ENCODE measurements at regions not wholly inside any gene's neighbourhood (a gene's known extent, or its start where the extent isn't known, plus 50 kb on each side); places are given as distances from the start of the nearest gene placed in this dataset.

DNA sequence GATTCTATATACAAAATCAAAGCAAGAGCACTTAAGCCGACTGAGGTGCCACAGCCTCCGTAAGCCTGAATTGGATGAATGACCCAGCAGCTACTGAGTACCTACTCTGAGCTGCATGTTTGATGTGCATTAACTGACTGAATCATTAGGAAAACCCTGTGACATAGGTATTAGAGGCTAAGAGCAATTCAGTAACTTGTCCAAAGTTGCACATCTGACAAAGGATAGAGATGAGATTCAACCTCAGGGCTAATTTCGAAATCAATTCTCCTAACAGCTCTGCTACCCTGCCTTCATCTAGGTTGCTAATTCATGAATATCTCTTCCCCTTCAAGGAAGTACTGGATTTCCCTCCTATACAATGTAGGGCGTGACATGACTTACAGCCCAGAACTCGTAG, 89.1 kb upstream of the GLIS3 start:
- ChIA-PET POLR2A (no interaction called here), CTCF (interaction anchor here (0.6 to 12.1 kb wide), 6 partner anchors 13 to 273 kb away, joined by 3 to 87 read pairs (median 4); partner anchors contain the start of gene PLPP6)
- H3K27ac ChIP-seq (ENCODE audit: extremely low read depth, low read depth, low read length), result no peak overlapping the region
- no peaks in the 10 kb centered on the region for H3K9me3 ChIP-seq (ENCODE audit: control insufficient read depth, insufficient read depth, low read depth, low read length)
- H3K4me1 ChIP-seq (ENCODE audit: control insufficient read depth, insufficient read depth, low read length), result no peaks in the 10 kb centered on the region
- TF ChIP-seq BCL11A (tag by site-specific recombination; IDR thresholded peaks at IDR 0.05; ENCODE audit: low read depth) (no peak), ZNF530 (tag by site-specific recombination; IDR thresholded peaks at IDR 0.05; ENCODE audit: low read depth) (no peak), MZF1 (tag by site-specific recombination; IDR thresholded peaks at IDR 0.05; ENCODE audit: borderline replicate concordance) (no peak), ZNF155 (tag by site-specific recombination; IDR thresholded peaks at IDR 0.05) (no peak)
- TF ChIP-seq, protein P1, sequence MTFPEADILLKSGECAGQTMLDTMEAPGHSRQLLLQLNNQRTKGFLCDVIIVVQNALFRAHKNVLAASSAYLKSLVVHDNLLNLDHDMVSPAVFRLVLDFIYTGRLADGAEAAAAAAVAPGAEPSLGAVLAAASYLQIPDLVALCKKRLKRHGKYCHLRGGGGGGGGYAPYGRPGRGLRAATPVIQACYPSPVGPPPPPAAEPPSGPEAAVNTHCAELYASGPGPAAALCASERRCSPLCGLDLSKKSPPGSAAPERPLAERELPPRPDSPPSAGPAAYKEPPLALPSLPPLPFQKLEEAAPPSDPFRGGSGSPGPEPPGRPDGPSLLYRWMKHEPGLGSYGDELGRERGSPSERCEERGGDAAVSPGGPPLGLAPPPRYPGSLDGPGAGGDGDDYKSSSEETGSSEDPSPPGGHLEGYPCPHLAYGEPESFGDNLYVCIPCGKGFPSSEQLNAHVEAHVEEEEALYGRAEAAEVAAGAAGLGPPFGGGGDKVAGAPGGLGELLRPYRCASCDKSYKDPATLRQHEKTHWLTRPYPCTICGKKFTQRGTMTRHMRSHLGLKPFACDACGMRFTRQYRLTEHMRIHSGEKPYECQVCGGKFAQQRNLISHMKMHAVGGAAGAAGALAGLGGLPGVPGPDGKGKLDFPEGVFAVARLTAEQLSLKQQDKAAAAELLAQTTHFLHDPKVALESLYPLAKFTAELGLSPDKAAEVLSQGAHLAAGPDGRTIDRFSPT (tag by site-specific recombination; IDR thresholded peaks at IDR 0.05), result no peak
- H3K36me3 ChIP-seq (ENCODE audit: control insufficient read depth in 2 of 2, insufficient read depth in 1 of 2, low read length in 2 of 2), result no peaks in the 10 kb centered on the region
- no peak overlapping the region for H3K4me3 ChIP-seq (ENCODE audit: low read depth, low read length)

DNA sequence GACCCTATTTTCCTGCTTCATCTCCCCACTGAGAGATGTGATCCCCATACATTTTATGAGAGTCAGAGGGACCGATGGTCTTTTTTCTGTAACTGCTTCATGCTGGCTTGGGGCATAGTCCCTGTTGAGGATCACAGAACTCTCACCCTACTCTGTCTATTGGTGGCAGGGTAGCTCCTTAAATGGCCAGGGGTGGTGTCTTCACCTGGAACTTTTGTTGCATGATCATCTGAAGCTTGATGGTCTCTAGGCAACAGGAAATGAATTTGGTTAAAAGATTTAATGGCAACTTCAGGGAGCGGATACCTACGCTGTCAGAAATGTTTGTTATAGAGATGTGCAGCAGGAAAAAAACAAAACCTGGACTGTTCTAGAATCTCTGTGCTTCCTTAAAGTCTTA, 87.0 kb upstream of the GLIS3 start:
- no peak overlapping the region for H3K27ac ChIP-seq (ENCODE audit: extremely low read depth, low read depth, low read length)
- no peaks in the 10 kb centered on the region for H3K9me3 ChIP-seq (ENCODE audit: control insufficient read depth, insufficient read depth, low read depth, low read length)
- TF ChIP-seq ZNF416 (tag by site-specific recombination; IDR thresholded peaks at IDR 0.05) (no peak), ZBTB1 (tag by site-specific recombination; IDR thresholded peaks at IDR 0.05) (no peak), ZNF670 (tag by site-specific recombination; IDR thresholded peaks at IDR 0.05; ENCODE audit: low read depth) (no peak), ZNF561 (tag by site-specific recombination; IDR thresholded peaks at IDR 0.05; ENCODE audit: borderline replicate concordance) (no peak), ZNF654 (tag by site-specific recombination; IDR thresholded peaks at IDR 0.05; ENCODE audit: low read depth) (peak; percentile 10; the same call in 1 of the 2 replicates), ZNF626 (tag by site-specific recombination; IDR thresholded peaks at IDR 0.05) (no peak)
- ChIA-PET POLR2A (no interaction called here), CTCF (interaction anchor here (0.6 to 12.1 kb wide), 8 partner anchors 162 to 1196 kb away, joined by 3 to 87 read pairs (median 4); no protein-coding TSS in a partner anchor)
- H3K4me3 ChIP-seq (ENCODE audit: low read depth, low read length), result no peak overlapping the region
- H3K4me1 ChIP-seq (ENCODE audit: control insufficient read depth, insufficient read depth, low read length), result no peaks in the 10 kb centered on the region
- H3K36me3 ChIP-seq (ENCODE audit: control insufficient read depth in 2 of 2, insufficient read depth in 1 of 2, low read length in 2 of 2), result no peaks in the 10 kb centered on the region

DNA sequence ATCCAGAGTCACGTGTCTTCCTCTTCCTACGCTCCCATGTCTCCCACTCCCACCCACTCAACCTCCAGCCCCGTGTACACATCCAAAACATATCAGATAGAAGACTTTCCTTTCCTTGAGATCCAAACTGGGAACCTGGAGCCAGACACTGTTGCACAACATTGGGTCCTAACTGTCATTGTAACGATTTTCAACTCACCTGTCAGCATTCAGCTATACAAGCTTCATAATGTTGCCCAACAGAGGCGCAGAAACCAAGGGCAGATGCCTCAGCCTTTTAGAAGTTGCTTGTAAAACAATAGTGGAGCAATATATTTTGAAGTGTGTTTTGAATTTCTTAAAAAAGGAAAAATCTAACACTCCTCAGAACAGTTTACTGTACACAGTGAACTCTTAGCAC, 84.9 kb upstream of the GLIS3 start:
- ChIA-PET CTCF (interaction anchor here (0.7 to 12.1 kb wide), 5 partner anchors 254 to 651 kb away, joined by 3 to 87 read pairs (median 4); no protein-coding TSS in a partner anchor), POLR2A (no interaction called here)
- no peaks in the 10 kb centered on the region for H3K4me1 ChIP-seq (ENCODE audit: control insufficient read depth, insufficient read depth, low read length)
- no peaks in the 10 kb centered on the region for H3K36me3 ChIP-seq (ENCODE audit: control insufficient read depth in 2 of 2, insufficient read depth in 1 of 2, low read length in 2 of 2)
- no peak overlapping the region for H3K4me3 ChIP-seq (ENCODE audit: low read depth, low read length)
- no peaks in the 10 kb centered on the region for H3K9me3 ChIP-seq (ENCODE audit: control insufficient read depth, insufficient read depth, low read depth, low read length)
- no peak for TF ChIP-seq ZNF623 (tag by site-specific recombination; IDR thresholded peaks at IDR 0.05)
- no peak for TF ChIP-seq ZNF585B (tag by site-specific recombination; IDR thresholded peaks at IDR 0.05)
- peak; percentile 24 for TF ChIP-seq ZFHX2 (tag by site-specific recombination; conservative IDR thresholded peaks at IDR 0.05)
- H3K27ac ChIP-seq (ENCODE audit: extremely low read depth, low read depth, low read length), result no peak overlapping the region

DNA sequence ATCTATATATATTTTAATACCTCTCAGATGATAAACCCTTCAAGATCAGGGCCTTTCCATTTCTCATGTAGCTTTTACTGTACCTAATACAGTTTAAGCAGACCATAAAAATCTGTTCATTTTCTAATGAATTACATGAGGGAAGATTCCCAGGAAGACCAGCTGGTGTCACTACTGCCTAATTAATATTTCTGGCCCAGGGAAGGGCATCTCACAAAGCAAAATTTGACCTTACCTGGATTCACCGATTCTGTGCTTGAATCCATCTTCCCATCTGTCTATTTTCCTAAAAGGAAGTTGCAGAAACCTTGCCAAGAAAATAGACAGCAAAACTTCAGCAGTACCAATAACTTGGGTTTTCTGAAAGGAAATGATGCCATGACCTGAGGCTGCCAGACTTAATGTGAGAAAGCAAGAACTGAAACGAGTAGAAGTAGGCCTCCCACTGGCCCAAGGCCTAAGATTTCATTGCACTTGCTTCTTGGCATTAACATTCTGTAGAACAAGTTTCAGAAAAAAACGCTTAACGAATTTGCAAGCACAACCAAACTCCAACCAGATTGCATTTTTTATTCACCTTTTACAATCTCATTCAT, 83.0 kb upstream of the GLIS3 start:
- no peak overlapping the region for H3K4me3 ChIP-seq (ENCODE audit: low read depth, low read length)
- no peak overlapping the region for H3K27ac ChIP-seq (ENCODE audit: extremely low read depth, low read depth, low read length)
- H3K4me1 ChIP-seq (ENCODE audit: control insufficient read depth, insufficient read depth, low read length), result no peaks in the 10 kb centered on the region
- no peaks in the 10 kb centered on the region for H3K36me3 ChIP-seq (ENCODE audit: control insufficient read depth in 2 of 2, insufficient read depth in 1 of 2, low read length in 2 of 2)
- no peaks in the 10 kb centered on the region for H3K9me3 ChIP-seq (ENCODE audit: control insufficient read depth, insufficient read depth, low read depth, low read length)
- TF ChIP-seq ZFP37 (tag by site-specific recombination; IDR thresholded peaks at IDR 0.05) (no peak), ZNF654 (tag by site-specific recombination; IDR thresholded peaks at IDR 0.05; ENCODE audit: low read depth) (peak; percentile 72), KLF16 (tag by site-specific recombination; IDR thresholded peaks at IDR 0.05) (no peak), ZNF837 (tag by site-specific recombination; IDR thresholded peaks at IDR 0.05) (no peak)
- TF ChIP-seq, protein P2, sequence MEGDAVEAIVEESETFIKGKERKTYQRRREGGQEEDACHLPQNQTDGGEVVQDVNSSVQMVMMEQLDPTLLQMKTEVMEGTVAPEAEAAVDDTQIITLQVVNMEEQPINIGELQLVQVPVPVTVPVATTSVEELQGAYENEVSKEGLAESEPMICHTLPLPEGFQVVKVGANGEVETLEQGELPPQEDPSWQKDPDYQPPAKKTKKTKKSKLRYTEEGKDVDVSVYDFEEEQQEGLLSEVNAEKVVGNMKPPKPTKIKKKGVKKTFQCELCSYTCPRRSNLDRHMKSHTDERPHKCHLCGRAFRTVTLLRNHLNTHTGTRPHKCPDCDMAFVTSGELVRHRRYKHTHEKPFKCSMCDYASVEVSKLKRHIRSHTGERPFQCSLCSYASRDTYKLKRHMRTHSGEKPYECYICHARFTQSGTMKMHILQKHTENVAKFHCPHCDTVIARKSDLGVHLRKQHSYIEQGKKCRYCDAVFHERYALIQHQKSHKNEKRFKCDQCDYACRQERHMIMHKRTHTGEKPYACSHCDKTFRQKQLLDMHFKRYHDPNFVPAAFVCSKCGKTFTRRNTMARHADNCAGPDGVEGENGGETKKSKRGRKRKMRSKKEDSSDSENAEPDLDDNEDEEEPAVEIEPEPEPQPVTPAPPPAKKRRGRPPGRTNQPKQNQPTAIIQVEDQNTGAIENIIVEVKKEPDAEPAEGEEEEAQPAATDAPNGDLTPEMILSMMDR (tag by site-specific recombination; IDR thresholded peaks at IDR 0.05), result peak; percentile 35; the same call in 1 of the 2 replicates
- ChIA-PET POLR2A (no interaction called here), CTCF (interaction anchor here (0.5 to 12.1 kb wide), 15 partner anchors 8 to 1507 kb away, joined by 3 to 87 read pairs (median 3); partner anchors contain the start of gene SLC1A1)
